ENCODE measurements at regions not wholly inside any gene's neighbourhood (a gene's known extent, or its start where the extent isn't known, plus 50 kb on each side); places are given as distances from the start of the nearest gene placed in this dataset.

- intact Hi-C loops (cut with DNase I) = no loop called here
- Histone ChIP-seq H3K4me1 (replicated peaks) (no peaks in the 10 kb centered on the region), H3K27me3 (replicated peaks; ENCODE audit: insufficient read depth) (no peaks in the 10 kb centered on the region), H3K27ac (no peak overlapping the region), H3K4me3 (no peak overlapping the region), H3K9me3 (no peaks in the 10 kb centered on the region), H3K36me3 (no peaks in the 10 kb centered on the region)
- no peak for DNase-seq (ENCODE audit: low spot score)
- WGBS = 90% methylated on average over 3 of the region's 3 CpGs
- no peak for TF ChIP-seq CTCF (IDR thresholded peaks at IDR 0.05)
- no peak for TF ChIP-seq POLR2A (IDR thresholded peaks at IDR 0.05)
- TF ChIP-seq POLR2AphosphoS5 (IDR thresholded peaks at IDR 0.05) = no peak
Observed at GRCh38 chr13:57935965-57936364, 304.4 kb downstream of the PCDH17 start.

GRCh38 chr13:57946361-57946760 is 314.8 kb downstream of the PCDH17 start:
- no peak for DNase-seq (ENCODE audit: low spot score)
- WGBS = 42% methylated on average over 1 of the region's 1 CpG

GRCh38 chr13:57948884-57949283 is 317.3 kb downstream of the PCDH17 start:
- 52% methylated on average over 3 of the region's 3 CpGs for WGBS
- Histone ChIP-seq H3K27ac (no peak overlapping the region), H3K4me3 (no peak overlapping the region), H3K9me3 (no peaks in the 10 kb centered on the region), H3K27me3 (replicated peaks; ENCODE audit: insufficient read depth) (no peaks in the 10 kb centered on the region), H3K4me1 (replicated peaks) (no peaks in the 10 kb centered on the region), H3K36me3 (no peaks in the 10 kb centered on the region)
- DNase-seq (ENCODE audit: low spot score) = no peak
- intact Hi-C loops (cut with DNase I) = no loop called here
- TF ChIP-seq CTCF (IDR thresholded peaks at IDR 0.05) (no peak), POLR2A (IDR thresholded peaks at IDR 0.05) (no peak), POLR2AphosphoS5 (IDR thresholded peaks at IDR 0.05) (no peak)

More at GRCh38 chr13:57946361-57946760, 314.8 kb downstream of the PCDH17 start:
- Histone ChIP-seq H3K4me3 (no peak overlapping the region), H3K27me3 (replicated peaks; ENCODE audit: insufficient read depth) (no peaks in the 10 kb centered on the region), H3K27ac (no peak overlapping the region), H3K36me3 (no peaks in the 10 kb centered on the region), H3K9me3 (no peaks in the 10 kb centered on the region), H3K4me1 (replicated peaks) (no peaks in the 10 kb centered on the region)
- TF ChIP-seq POLR2AphosphoS5 (IDR thresholded peaks at IDR 0.05) = no peak
- TF ChIP-seq POLR2A (IDR thresholded peaks at IDR 0.05) = no peak
- no peak for TF ChIP-seq CTCF (IDR thresholded peaks at IDR 0.05)
- intact Hi-C loops (cut with DNase I) = no loop called here

GRCh38 chr13:57969951-57970350 is 338.4 kb downstream of the PCDH17 start:
- Histone ChIP-seq H3K36me3 (no peaks in the 10 kb centered on the region), H3K9me3 (no peaks in the 10 kb centered on the region), H3K4me1 (replicated peaks) (no peaks in the 10 kb centered on the region), H3K4me3 (no peak overlapping the region), H3K27ac (no peak overlapping the region), H3K27me3 (replicated peaks; ENCODE audit: insufficient read depth) (no peaks in the 10 kb centered on the region)
- WGBS = 47% methylated on average over 1 of the region's 1 CpG
- intact Hi-C loops (cut with DNase I) = no loop called here
- TF ChIP-seq CTCF (IDR thresholded peaks at IDR 0.05) = no peak
- no peak for TF ChIP-seq POLR2AphosphoS5 (IDR thresholded peaks at IDR 0.05)
- TF ChIP-seq POLR2A (IDR thresholded peaks at IDR 0.05) = no peak
- DNase-seq (ENCODE audit: low spot score) = no peak

GRCh38 chr13:57970404-57970803 is 338.9 kb downstream of the PCDH17 start:
- 23% methylated on average over 1 of the region's 1 CpG for WGBS
- no peak for DNase-seq (ENCODE audit: low spot score)
- H3K4me1 ChIP-seq (replicated peaks) = no peaks in the 10 kb centered on the region
- H3K27me3 ChIP-seq (replicated peaks; ENCODE audit: insufficient read depth) = no peaks in the 10 kb centered on the region
- intact Hi-C loops (cut with DNase I) = no loop called here
- H3K27ac ChIP-seq = no peak overlapping the region
- H3K4me3 ChIP-seq = no peak overlapping the region
- TF ChIP-seq POLR2A (IDR thresholded peaks at IDR 0.05) = no peak
- TF ChIP-seq POLR2AphosphoS5 (IDR thresholded peaks at IDR 0.05) = no peak
- no peak for TF ChIP-seq CTCF (IDR thresholded peaks at IDR 0.05)
- no peaks in the 10 kb centered on the region for H3K36me3 ChIP-seq
- H3K9me3 ChIP-seq = no peaks in the 10 kb centered on the region

All from prostate gland (tissue), 2 donors.